WTC11 (cell line): ENCODE measurements at regions not wholly inside any gene's neighbourhood (a gene's known extent, or its start where the extent isn't known, plus 50 kb on each side); places are given as distances from the start of the nearest gene placed in this dataset.

ENCODE experiments used
- ATAC-seq: fragments of 200-7000 bp; cut with Tn5 transposase; 2 replicates; pipeline ENCODE4 v1.10.0; 2021; ENCODE audit warnings: mild to moderate bottlenecking, moderate library complexity
- CTCF ChIA-PET: fragments of 300-600 bp; sonication (Branson Sonifier 250); formaldehyde crosslinking; loops from one replicate; lab custom pipeline; 2021; ENCODE audit warnings: antibody characterized with exemption; lab: Charles Lee
- POLR2A ChIA-PET: fragments of 350-600 bp; sonication (Branson Sonifier 250); formaldehyde crosslinking; loops from one replicate; lab custom pipeline; 2021; ENCODE audit warnings: antibody characterized with exemption; lab: Charles Lee
- DNase-seq: peaks from one replicate; pipeline ENCODE4 v3.0.0; 2021; ENCODE audit warnings: low spot score
- H3K27ac Mint-ChIP-seq: 2 replicates; pipeline ENCODE4 v1.8.0; 2021; ENCODE audit warnings: mixed read lengths
- H3K27me3 Mint-ChIP-seq: 2 replicates; pipeline ENCODE4 v1.8.0; 2021; ENCODE audit warnings: low read depth, mild to moderate bottlenecking, moderate library complexity, mixed read lengths
- H3K36me3 Mint-ChIP-seq: 2 replicates; pipeline ENCODE4 v1.8.0; 2021; ENCODE audit warnings: mixed read lengths
- H3K4me1 Mint-ChIP-seq: 2 replicates; pipeline ENCODE4 v1.8.0; 2022; ENCODE audit warnings: mixed read lengths
- H3K4me3 Mint-ChIP-seq: 2 replicates; pipeline ENCODE4 v1.8.0; 2021; ENCODE audit warnings: mild to moderate bottlenecking, moderate library complexity, mixed read lengths
- H3K9me3 Mint-ChIP-seq: 2 replicates; pipeline ENCODE4 v1.8.0; 2021; ENCODE audit warnings: mixed read lengths
- ELF4 ChIP-seq: sonication (generic); formaldehyde crosslinking; IDR thresholded peaks from 2 replicates; pipeline ENCODE4 v1.8.1; 2022; ENCODE audit warnings: low read depth, mild to moderate bottlenecking, moderate library complexity, missing genetic modification reagents
- GABPB1 ChIP-seq: sonication (generic); formaldehyde crosslinking; IDR thresholded peaks from 2 replicates; pipeline ENCODE4 v1.8.1; 2023; ENCODE audit warnings: mild to moderate bottlenecking, missing genetic modification reagents
- HMGA2 ChIP-seq: fragments of 250-450 bp; sonication (Bioruptor Pico); IDR thresholded peaks from 2 replicates; pipeline ENCODE4 v1.4.0; 2021; ENCODE audit warnings: mild to moderate bottlenecking, moderate library complexity
- MYBL2 ChIP-seq: sonication (generic); formaldehyde crosslinking; IDR thresholded peaks from 2 replicates; pipeline ENCODE4 v1.8.1; 2023; ENCODE audit warnings: mild to moderate bottlenecking, moderate library complexity, missing genetic modification reagents
- NFE2L1 ChIP-seq: sonication (generic); formaldehyde crosslinking; IDR thresholded peaks from 2 replicates; pipeline ENCODE4 v1.8.1; 2023; ENCODE audit warnings: missing genetic modification reagents
- NR1H2 ChIP-seq: sonication (generic); formaldehyde crosslinking; IDR thresholded peaks from 2 replicates; pipeline ENCODE4 v1.9.0; 2021; ENCODE audit warnings: mild to moderate bottlenecking, moderate library complexity, missing genetic modification reagents
- PRRX2 ChIP-seq: fragments of 250-450 bp; sonication (Bioruptor Pico); IDR thresholded peaks from 2 replicates; pipeline ENCODE4 v1.8.0; 2021; ENCODE audit warnings: mild to moderate bottlenecking
- RORB ChIP-seq: fragments of 250-450 bp; sonication (Bioruptor Pico); IDR thresholded peaks from 2 replicates; pipeline ENCODE4 v1.9.0; 2021; ENCODE audit warnings: mild to moderate bottlenecking
- SMAD3 ChIP-seq: sonication (generic); formaldehyde crosslinking; IDR thresholded peaks from 2 replicates; pipeline ENCODE4 v1.8.0; 2022; ENCODE audit warnings: missing genetic modification reagents, mild to moderate bottlenecking, borderline replicate concordance
- SMAD4 ChIP-seq: sonication (generic); formaldehyde crosslinking; IDR thresholded peaks from 2 replicates; pipeline ENCODE4 v1.8.0; 2022; ENCODE audit warnings: mild to moderate bottlenecking, missing genetic modification reagents
- TEAD1 ChIP-seq: sonication (generic); formaldehyde crosslinking; IDR thresholded peaks from 2 replicates; pipeline ENCODE4 v1.8.0; 2022; ENCODE audit warnings: mild to moderate bottlenecking, missing genetic modification reagents
- TEAD4 ChIP-seq: sonication (generic); formaldehyde crosslinking; IDR thresholded peaks from 2 replicates; pipeline ENCODE4 v1.8.0; 2022; ENCODE audit warnings: mild to moderate bottlenecking, missing genetic modification reagents
- ZNF121 ChIP-seq: sonication (generic); formaldehyde crosslinking; IDR thresholded peaks from 2 replicates; pipeline ENCODE4 v1.8.0; 2023; ENCODE audit warnings: missing genetic modification reagents
- ZNF396 ChIP-seq: fragments of 250-450 bp; sonication (Bioruptor Pico); IDR thresholded peaks from 2 replicates; pipeline ENCODE4 v1.8.0; 2021; ENCODE audit warnings: mild to moderate bottlenecking, moderate library complexity, borderline replicate concordance
- ZNF416 ChIP-seq: fragments of 250-450 bp; sonication (Bioruptor Pico); IDR thresholded peaks from 2 replicates; pipeline ENCODE4 v1.9.0; 2021; ENCODE audit warnings: mild to moderate bottlenecking, inconsistent platforms
- ZNF532 ChIP-seq: fragments of 250-450 bp; sonication (Bioruptor Pico); IDR thresholded peaks from 2 replicates; pipeline ENCODE4 v1.9.0; 2021; ENCODE audit warnings: mild to moderate bottlenecking, borderline replicate concordance
- TF ChIP-seq, protein P1 (sequence below): sonication (generic); formaldehyde crosslinking; IDR thresholded peaks from 2 replicates; pipeline ENCODE4 v1.8.0; 2022; ENCODE audit warnings: mild to moderate bottlenecking, missing genetic modification reagents
- TF ChIP-seq, protein P2 (sequence below): sonication (generic); formaldehyde crosslinking; IDR thresholded peaks from 2 replicates; pipeline ENCODE4 v1.8.1; 2023; ENCODE audit warnings: mild to moderate bottlenecking, missing genetic modification reagents
- TF ChIP-seq, protein P3 (sequence below): sonication (generic); formaldehyde crosslinking; IDR thresholded peaks from 2 replicates; pipeline ENCODE4 v1.8.0; 2023; ENCODE audit warnings: missing genetic modification reagents, mild to moderate bottlenecking, borderline replicate concordance
- TF ChIP-seq, protein P4 (sequence below): sonication (generic); formaldehyde crosslinking; IDR thresholded peaks from 2 replicates; pipeline ENCODE4 v1.8.0; 2023; ENCODE audit warnings: mild to moderate bottlenecking, missing genetic modification reagents

DNA sequence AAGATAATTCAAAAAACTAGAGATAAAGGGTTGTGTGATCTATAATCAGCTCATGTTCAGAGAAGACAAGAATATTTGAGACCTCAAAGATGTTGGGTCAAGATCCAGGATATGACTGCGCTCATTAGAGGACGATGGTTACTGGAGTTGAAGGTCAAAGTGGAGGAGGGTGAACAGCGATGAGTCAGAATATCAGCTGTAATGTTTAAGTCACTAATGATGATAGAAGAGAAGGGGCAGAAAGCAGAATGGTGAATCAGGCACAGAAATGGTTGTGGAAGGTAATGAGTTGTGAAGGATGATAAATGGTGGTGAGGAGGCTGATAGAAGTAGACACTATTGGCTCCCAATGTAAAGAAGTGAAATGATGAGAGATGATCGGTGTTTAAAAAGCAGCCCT lies 540.3 kb downstream of the INHBA start:
- Mint-ChIP-seq H3K4me3 (no peak overlapping the region), H3K27me3 (no peaks in the 10 kb centered on the region), H3K27ac (no peak overlapping the region), H3K4me1 (no peaks in the 10 kb centered on the region), H3K9me3 (no peaks in the 10 kb centered on the region; the same call in 1 of the 2 replicates), H3K36me3 (no peaks in the 10 kb centered on the region)
- ChIA-PET CTCF (no interaction called here), POLR2A (no interaction called here)
- ATAC-seq, result no peak
- no peak for TF ChIP-seq GABPB1 (CRISPR knock-in tag)
- TF ChIP-seq ZNF416 (CRISPR knock-in tag), result no peak
- no peak for TF ChIP-seq SMAD4 (CRISPR knock-in tag)
- no peak for TF ChIP-seq PRRX2 (CRISPR knock-in tag)
- no peak for TF ChIP-seq SMAD3 (CRISPR knock-in tag)
- TF ChIP-seq ZNF532 (CRISPR knock-in tag), result no peak
- TF ChIP-seq ZNF396 (CRISPR knock-in tag), result no peak
- TF ChIP-seq RORB (CRISPR knock-in tag), result no peak
- no peak for TF ChIP-seq ZNF121
- DNase-seq, result no peak

- CTCF ChIA-PET, result no interaction called here
- Mint-ChIP-seq H3K36me3 (no peaks in the 10 kb centered on the region), H3K27ac (no peak overlapping the region)
- TF ChIP-seq TEAD1 (no peak), ELF4 (CRISPR knock-in tag) (no peak), MYBL2 (CRISPR knock-in tag) (no peak), RORB (CRISPR knock-in tag) (no peak), SMAD3 (CRISPR knock-in tag) (no peak), TEAD4 (CRISPR knock-in tag) (no peak), NR1H2 (CRISPR knock-in tag) (no peak), NFE2L1 (no peak), HMGA2 (CRISPR knock-in tag) (no peak)
- TF ChIP-seq, protein P1, sequence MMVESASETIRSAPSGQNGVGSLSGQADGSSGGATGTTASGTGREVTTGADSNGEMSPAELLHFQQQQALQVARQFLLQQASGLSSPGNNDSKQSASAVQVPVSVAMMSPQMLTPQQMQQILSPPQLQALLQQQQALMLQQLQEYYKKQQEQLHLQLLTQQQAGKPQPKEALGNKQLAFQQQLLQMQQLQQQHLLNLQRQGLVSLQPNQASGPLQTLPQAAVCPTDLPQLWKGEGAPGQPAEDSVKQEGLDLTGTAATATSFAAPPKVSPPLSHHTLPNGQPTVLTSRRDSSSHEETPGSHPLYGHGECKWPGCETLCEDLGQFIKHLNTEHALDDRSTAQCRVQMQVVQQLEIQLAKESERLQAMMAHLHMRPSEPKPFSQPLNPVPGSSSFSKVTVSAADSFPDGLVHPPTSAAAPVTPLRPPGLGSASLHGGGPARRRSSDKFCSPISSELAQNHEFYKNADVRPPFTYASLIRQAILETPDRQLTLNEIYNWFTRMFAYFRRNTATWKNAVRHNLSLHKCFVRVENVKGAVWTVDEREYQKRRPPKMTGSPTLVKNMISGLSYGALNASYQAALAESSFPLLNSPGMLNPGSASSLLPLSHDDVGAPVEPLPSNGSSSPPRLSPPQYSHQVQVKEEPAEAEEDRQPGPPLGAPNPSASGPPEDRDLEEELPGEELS, result no peak
- TF ChIP-seq, protein P2, sequence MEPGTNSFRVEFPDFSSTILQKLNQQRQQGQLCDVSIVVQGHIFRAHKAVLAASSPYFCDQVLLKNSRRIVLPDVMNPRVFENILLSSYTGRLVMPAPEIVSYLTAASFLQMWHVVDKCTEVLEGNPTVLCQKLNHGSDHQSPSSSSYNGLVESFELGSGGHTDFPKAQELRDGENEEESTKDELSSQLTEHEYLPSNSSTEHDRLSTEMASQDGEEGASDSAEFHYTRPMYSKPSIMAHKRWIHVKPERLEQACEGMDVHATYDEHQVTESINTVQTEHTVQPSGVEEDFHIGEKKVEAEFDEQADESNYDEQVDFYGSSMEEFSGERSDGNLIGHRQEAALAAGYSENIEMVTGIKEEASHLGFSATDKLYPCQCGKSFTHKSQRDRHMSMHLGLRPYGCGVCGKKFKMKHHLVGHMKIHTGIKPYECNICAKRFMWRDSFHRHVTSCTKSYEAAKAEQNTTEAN, result no peak
- TF ChIP-seq, protein P3, sequence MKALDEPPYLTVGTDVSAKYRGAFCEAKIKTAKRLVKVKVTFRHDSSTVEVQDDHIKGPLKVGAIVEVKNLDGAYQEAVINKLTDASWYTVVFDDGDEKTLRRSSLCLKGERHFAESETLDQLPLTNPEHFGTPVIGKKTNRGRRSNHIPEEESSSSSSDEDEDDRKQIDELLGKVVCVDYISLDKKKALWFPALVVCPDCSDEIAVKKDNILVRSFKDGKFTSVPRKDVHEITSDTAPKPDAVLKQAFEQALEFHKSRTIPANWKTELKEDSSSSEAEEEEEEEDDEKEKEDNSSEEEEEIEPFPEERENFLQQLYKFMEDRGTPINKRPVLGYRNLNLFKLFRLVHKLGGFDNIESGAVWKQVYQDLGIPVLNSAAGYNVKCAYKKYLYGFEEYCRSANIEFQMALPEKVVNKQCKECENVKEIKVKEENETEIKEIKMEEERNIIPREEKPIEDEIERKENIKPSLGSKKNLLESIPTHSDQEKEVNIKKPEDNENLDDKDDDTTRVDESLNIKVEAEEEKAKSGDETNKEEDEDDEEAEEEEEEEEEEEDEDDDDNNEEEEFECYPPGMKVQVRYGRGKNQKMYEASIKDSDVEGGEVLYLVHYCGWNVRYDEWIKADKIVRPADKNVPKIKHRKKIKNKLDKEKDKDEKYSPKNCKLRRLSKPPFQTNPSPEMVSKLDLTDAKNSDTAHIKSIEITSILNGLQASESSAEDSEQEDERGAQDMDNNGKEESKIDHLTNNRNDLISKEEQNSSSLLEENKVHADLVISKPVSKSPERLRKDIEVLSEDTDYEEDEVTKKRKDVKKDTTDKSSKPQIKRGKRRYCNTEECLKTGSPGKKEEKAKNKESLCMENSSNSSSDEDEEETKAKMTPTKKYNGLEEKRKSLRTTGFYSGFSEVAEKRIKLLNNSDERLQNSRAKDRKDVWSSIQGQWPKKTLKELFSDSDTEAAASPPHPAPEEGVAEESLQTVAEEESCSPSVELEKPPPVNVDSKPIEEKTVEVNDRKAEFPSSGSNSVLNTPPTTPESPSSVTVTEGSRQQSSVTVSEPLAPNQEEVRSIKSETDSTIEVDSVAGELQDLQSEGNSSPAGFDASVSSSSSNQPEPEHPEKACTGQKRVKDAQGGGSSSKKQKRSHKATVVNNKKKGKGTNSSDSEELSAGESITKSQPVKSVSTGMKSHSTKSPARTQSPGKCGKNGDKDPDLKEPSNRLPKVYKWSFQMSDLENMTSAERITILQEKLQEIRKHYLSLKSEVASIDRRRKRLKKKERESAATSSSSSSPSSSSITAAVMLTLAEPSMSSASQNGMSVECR (CRISPR knock-in tag), result no peak
- TF ChIP-seq, protein P4, sequence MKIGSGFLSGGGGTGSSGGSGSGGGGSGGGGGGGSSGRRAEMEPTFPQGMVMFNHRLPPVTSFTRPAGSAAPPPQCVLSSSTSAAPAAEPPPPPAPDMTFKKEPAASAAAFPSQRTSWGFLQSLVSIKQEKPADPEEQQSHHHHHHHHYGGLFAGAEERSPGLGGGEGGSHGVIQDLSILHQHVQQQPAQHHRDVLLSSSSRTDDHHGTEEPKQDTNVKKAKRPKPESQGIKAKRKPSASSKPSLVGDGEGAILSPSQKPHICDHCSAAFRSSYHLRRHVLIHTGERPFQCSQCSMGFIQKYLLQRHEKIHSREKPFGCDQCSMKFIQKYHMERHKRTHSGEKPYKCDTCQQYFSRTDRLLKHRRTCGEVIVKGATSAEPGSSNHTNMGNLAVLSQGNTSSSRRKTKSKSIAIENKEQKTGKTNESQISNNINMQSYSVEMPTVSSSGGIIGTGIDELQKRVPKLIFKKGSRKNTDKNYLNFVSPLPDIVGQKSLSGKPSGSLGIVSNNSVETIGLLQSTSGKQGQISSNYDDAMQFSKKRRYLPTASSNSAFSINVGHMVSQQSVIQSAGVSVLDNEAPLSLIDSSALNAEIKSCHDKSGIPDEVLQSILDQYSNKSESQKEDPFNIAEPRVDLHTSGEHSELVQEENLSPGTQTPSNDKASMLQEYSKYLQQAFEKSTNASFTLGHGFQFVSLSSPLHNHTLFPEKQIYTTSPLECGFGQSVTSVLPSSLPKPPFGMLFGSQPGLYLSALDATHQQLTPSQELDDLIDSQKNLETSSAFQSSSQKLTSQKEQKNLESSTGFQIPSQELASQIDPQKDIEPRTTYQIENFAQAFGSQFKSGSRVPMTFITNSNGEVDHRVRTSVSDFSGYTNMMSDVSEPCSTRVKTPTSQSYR (CRISPR knock-in tag), result no peak
Measured at GRCh38 chr7:41161041-41161587, 541.8 kb downstream of the INHBA start.

More at GRCh38 chr7:41161041-41161587, 541.8 kb downstream of the INHBA start:
- ATAC-seq, result no peak
- no peak for DNase-seq
- Mint-ChIP-seq H3K4me1 (no peaks in the 10 kb centered on the region), H3K27me3 (no peaks in the 10 kb centered on the region), H3K4me3 (no peak overlapping the region), H3K9me3 (no peaks in the 10 kb centered on the region; the same call in 1 of the 2 replicates)
- POLR2A ChIA-PET, result no interaction called here
